GM12878 (cell line): ENCODE measurements at regions not wholly inside any gene's neighbourhood (a gene's known extent, or its start where the extent isn't known, plus 50 kb on each side); places are given as distances from the start of the nearest gene placed in this dataset.

Experiments
- ATAC-seq: fragments of 200-7000 bp; cut with Tn5 transposase; 3 replicates; pipeline ENCODE4 v1.9.1; 2020; ENCODE audit warnings: mild to moderate bottlenecking, moderate library complexity
- BruUV-seq: library from RNA; stranded (reverse); fragments of 400-500 nt; replicated peaks from 2 replicates; lab custom pipeline; 2021; lab: Mats Ljungman, UMichigan
- CTCF ChIA-PET: fragments of 300-600 bp; sonication (Branson Sonifier 250); formaldehyde crosslinking; extraction: SDS; loops from one replicate; lab custom pipeline; 2021; ENCODE audit warnings: inconsistent platforms; lab: Yijun Ruan, JAX
- POLR2A ChIA-PET: fragments of 350-600 bp; formaldehyde crosslinking; extraction: SDS; loops from one replicate; lab custom pipeline; 2021; ENCODE audit warnings: inconsistent platforms; lab: Charles Lee
- RAD21 ChIA-PET: fragments of 300-600 bp; sonication (Branson Sonifier 250); formaldehyde crosslinking; loops from one replicate; lab custom pipeline; 2023; ENCODE audit warnings: antibody characterized with exemption; ENCODE audit not compliant: unreplicated experiment; lab: Charles Lee
- SMC1A ChIA-PET: fragments of 300-600 bp; sonication (Branson Sonifier 250); formaldehyde crosslinking; loops from one replicate; lab custom pipeline; 2023; ENCODE audit not compliant: unreplicated experiment, uncharacterized antibody; lab: Charles Lee
- DNase-seq: peaks from one replicate; pipeline ENCODE4 v3.0.0-alpha.2; 2011; ENCODE audit warnings: low read depth, low spot score
- FAIRE-seq: peaks from 3 replicates; lab custom pipeline; 2011; peaks lifted over from hg19 to GRCh38; lab: Jason Lieb, UNC
- H2AFZ ChIP-seq: 2 replicates; pipeline ENCODE4 v1.6.0; 2011; ENCODE audit warnings: low read depth, low read length, control low read depth; ENCODE audit not compliant: control insufficient read depth
- H3K27ac ChIP-seq: 2 replicates; pipeline ENCODE4 v1.5.1; 2011; ENCODE audit warnings: control low read depth; ENCODE audit not compliant: control insufficient read depth, insufficient read depth
- H3K27me3 ChIP-seq, 2 experiments: replicated peaks in 1 of 2; 2 replicates each; pipeline versions ENCODE4 v1.6.0 to v1.6.1; 2011; ENCODE audit warnings: low read length in 1 of 2; ENCODE audit not compliant: control insufficient read depth in 2 of 2, insufficient read depth in 2 of 2
- H3K36me3 ChIP-seq, 2 experiments: 2 replicates each; pipeline ENCODE4 v1.5.1; 2011; ENCODE audit warnings: low read length in 1 of 2; ENCODE audit not compliant: control insufficient read depth in 2 of 2, insufficient read depth in 2 of 2
- H3K4me1 ChIP-seq: 2 replicates; pipeline ENCODE4 v1.6.1; 2011; ENCODE audit warnings: mild to moderate bottlenecking, low read length, moderate library complexity, mixed read lengths; ENCODE audit not compliant: control insufficient read depth, insufficient read depth
- H3K4me2 ChIP-seq: 2 replicates; pipeline ENCODE4 v1.6.0; 2011; ENCODE audit warnings: control low read depth; ENCODE audit not compliant: control insufficient read depth, insufficient read depth
- H3K4me3 ChIP-seq: fragments of 200-600 bp; sonication (generic); 2 replicates; pipeline ENCODE4 v1.5.1; 2016
- H3K79me2 ChIP-seq: 2 replicates; pipeline ENCODE4 v1.6.0; 2011; ENCODE audit warnings: low read length; ENCODE audit not compliant: control insufficient read depth, insufficient read depth
- H3K9ac ChIP-seq: 2 replicates; pipeline ENCODE4 v1.8.0; 2011; ENCODE audit warnings: low read length, control low read depth, mixed read lengths; ENCODE audit not compliant: control insufficient read depth, insufficient read depth
- H3K9me3 ChIP-seq: replicated peaks from 3 replicates; pipeline ENCODE4 v1.5.1; 2011; ENCODE audit warnings: mild to moderate bottlenecking, low read length; ENCODE audit not compliant: control insufficient read depth, insufficient read depth
- H4K20me1 ChIP-seq: 2 replicates; pipeline ENCODE4 v1.6.0; 2011; ENCODE audit not compliant: control insufficient read depth, insufficient read depth
- BRCA1 ChIP-seq: IDR thresholded peaks from 2 replicates; pipeline ENCODE4 v1.6.1; 2011; ENCODE audit warnings: low read depth, low read length, improper control_type of control experiment
- CREB1 ChIP-seq: IDR thresholded peaks from 2 replicates; pipeline ENCODE4 v1.6.1; 2012; ENCODE audit warnings: low read depth, mild to moderate bottlenecking, inconsistent platforms
- DPF2 ChIP-seq: fragments of 450-650 bp; IDR thresholded peaks from 2 replicates; pipeline ENCODE4 v1.6.1; 2017; ENCODE audit warnings: mild to moderate bottlenecking
- HDGF ChIP-seq: fragments of 450-650 bp; IDR thresholded peaks from 2 replicates; pipeline ENCODE4 v1.6.1; 2016; ENCODE audit warnings: antibody characterized with exemption
- IRF4 ChIP-seq: IDR thresholded peaks from 2 replicates; pipeline ENCODE4 v1.6.1; 2011; ENCODE audit warnings: low read depth, low read length
- MXI1 ChIP-seq: fragments of 150-350 bp; IDR thresholded peaks from 2 replicates; pipeline ENCODE4 v1.6.1; 2011; ENCODE audit warnings: low read depth, mild to moderate bottlenecking, inconsistent platforms, low read length, improper control_type of control experiment
- NKRF ChIP-seq: fragments of 450-650 bp; conservative IDR thresholded peaks from 2 replicates; pipeline ENCODE4 v1.6.1; 2017; ENCODE audit warnings: mild to moderate bottlenecking, moderate library complexity
- POLR2AphosphoS5 ChIP-seq: IDR thresholded peaks from 2 replicates; pipeline ENCODE4 v1.6.1; 2011; ENCODE audit warnings: mild to moderate bottlenecking, low read length, inconsistent platforms
- POU2F2 ChIP-seq: IDR thresholded peaks from 3 replicates; pipeline ENCODE4 v1.6.1; 2011; ENCODE audit warnings: low read depth, mild to moderate bottlenecking, low read length, borderline replicate concordance
- ZBTB40 ChIP-seq: fragments of 450-650 bp; IDR thresholded peaks from 2 replicates; pipeline ENCODE4 v1.6.1; 2016; ENCODE audit warnings: mild to moderate bottlenecking, moderate library complexity, borderline replicate concordance
- WGBS: methylation state at CpG from one replicate; pipeline ENCODE4 v1.1.6; 2016; ENCODE audit warnings: low lambda C conversion rate; ENCODE audit not compliant: insufficient replicate concordance, insufficient coverage; ENCODE audit errors: missing lambda C conversion rate; 5-methylcytosine and 5-hydroxymethylcytosine counted together
- in situ Hi-C: fragments of 300-500 bp; cut with MboI; formaldehyde crosslinking; loops from 9 replicates; pipeline ENCODE4 v1.14.3; 2018; ENCODE audit warnings: mixed read lengths
- intact Hi-C: fragments of 100-400 bp; cut with micrococcal nuclease; formaldehyde crosslinking; loops from one replicate; pipeline ENCODE4 v1.14.2; 2022; ENCODE audit not compliant: unreplicated experiment

- no peak overlapping the region for H3K4me3 ChIP-seq
- no peaks in the 10 kb centered on the region for H3K9me3 ChIP-seq
- ChIA-PET RAD21 (no interaction called here), SMC1A (no interaction called here)
- no peak for DNase-seq
- TF ChIP-seq BRCA1 (no peak), NKRF (no peak)
- TF ChIP-seq, all 136 proteins: peak for 0
- no peak overlapping the region for H2AFZ ChIP-seq
- CTCF ChIA-PET, result no interaction called here
- H3K27ac ChIP-seq, result no peak overlapping the region
- no peaks in the 10 kb centered on the region for H3K79me2 ChIP-seq
- no TSS peak for BruUV-seq
- intact Hi-C loops, result no loop called here
- ATAC-seq (no peak), FAIRE-seq (no peak)
- H3K36me3 ChIP-seq, result no peaks in the 10 kb centered on the region
- H4K20me1 ChIP-seq, result no peaks in the 10 kb centered on the region
- H3K9ac ChIP-seq, result no peak overlapping the region
- POLR2A ChIA-PET, result no interaction called here
- in situ Hi-C loops, result no loop called here
- 0% methylated on average over 1 of the region's 1 CpG for WGBS
- no peaks in the 10 kb centered on the region for H3K27me3 ChIP-seq
- no peaks in the 10 kb centered on the region for H3K4me1 ChIP-seq
- no peak overlapping the region for H3K4me2 ChIP-seq
Measured at GRCh38 chrX:127305013-127305412, 485.5 kb downstream of the PRR32 start.

GRCh38 chrX:127306262-127306661 is 486.7 kb downstream of the PRR32 start:
- in situ Hi-C loops, result no loop called here

More at GRCh38 chrX:127306262-127306661, 486.7 kb downstream of the PRR32 start:
- Histone ChIP-seq H3K27ac (no peak overlapping the region), H3K9ac (no peak overlapping the region), H3K4me3 (no peak overlapping the region), H3K9me3 (no peaks in the 10 kb centered on the region), H3K79me2 (no peaks in the 10 kb centered on the region), H3K4me2 (no peak overlapping the region), H3K27me3 (no peaks in the 10 kb centered on the region), H3K4me1 (no peaks in the 10 kb centered on the region), H4K20me1 (no peaks in the 10 kb centered on the region), H2AFZ (no peak overlapping the region), H3K36me3 (no peaks in the 10 kb centered on the region)
- TF ChIP-seq POLR2AphosphoS5, result no peak
- no peak for TF ChIP-seq DPF2
- no peak for TF ChIP-seq CREB1
- TF ChIP-seq POU2F2, result no peak
- TF ChIP-seq HDGF, result no peak
- TF ChIP-seq NKRF, result no peak
- no peak for TF ChIP-seq MXI1
- no peak for TF ChIP-seq IRF4
- no peak for TF ChIP-seq ZBTB40
- RAD21 ChIA-PET, result no interaction called here
- WGBS, result 16% methylated on average over 7 of the region's 7 CpGs
- POLR2A ChIA-PET, result no interaction called here
- ATAC-seq (no peak), DNase-seq (no peak), FAIRE-seq (no peak)
- SMC1A ChIA-PET, result no interaction called here
- BruUV-seq, result no TSS peak
- CTCF ChIA-PET, result no interaction called here
- intact Hi-C loops, result no loop called here
